Left lobe of liver (tissue), 2 donors: ENCODE measurements at regions not wholly inside any gene's neighbourhood (a gene's known extent, or its start where the extent isn't known, plus 50 kb on each side); places are given as distances from the start of the nearest gene placed in this dataset.
A peak's percentile ranks its signal among the peaks of the same experiment; 100 is the strongest.
"Not testable (repeated sequence)": the region's sequence is repeated elsewhere in the genome, so short reads cannot be mapped to it uniquely, and the experiment has no call there.

Experiments used
- ATAC-seq: fragments of 200-7000 bp; cut with Tn5 transposase; one replicate; pipeline ENCODE4 v1.9.1; 2020; ENCODE audit warnings: mild to moderate bottlenecking, moderate library complexity
- DNase-seq: peaks from one replicate; pipeline ENCODE4 v3.0.0-alpha.2; 2020; ENCODE audit warnings: low spot score
- donor health status: DM: no; HTN: no; CAD: no; lungs with moderate emphysema.
- donor health status: DM: no; HTN: yes; CAD: no.

DNA sequence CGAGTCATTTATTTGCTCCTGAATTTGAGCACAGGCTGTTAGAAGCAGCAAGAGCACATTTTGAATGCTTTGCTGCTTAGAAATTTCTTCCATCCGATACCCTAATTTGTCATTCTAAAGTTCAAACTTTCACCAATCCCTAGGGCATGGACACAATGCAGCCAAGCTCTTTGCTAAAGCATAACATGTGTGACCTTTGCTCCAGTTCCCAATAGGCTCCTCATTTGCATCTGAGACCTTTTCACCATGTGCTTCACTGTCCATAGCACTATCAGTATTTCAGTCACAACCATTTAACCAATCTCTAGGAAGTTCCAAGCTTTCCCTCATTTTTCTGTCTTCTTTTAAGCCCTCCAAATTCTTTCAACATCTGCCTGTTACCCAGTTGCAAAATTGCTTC is 1333.1 kb downstream of the SI start:
- ATAC-seq = peak; percentile 76
- no peak for DNase-seq

DNA sequence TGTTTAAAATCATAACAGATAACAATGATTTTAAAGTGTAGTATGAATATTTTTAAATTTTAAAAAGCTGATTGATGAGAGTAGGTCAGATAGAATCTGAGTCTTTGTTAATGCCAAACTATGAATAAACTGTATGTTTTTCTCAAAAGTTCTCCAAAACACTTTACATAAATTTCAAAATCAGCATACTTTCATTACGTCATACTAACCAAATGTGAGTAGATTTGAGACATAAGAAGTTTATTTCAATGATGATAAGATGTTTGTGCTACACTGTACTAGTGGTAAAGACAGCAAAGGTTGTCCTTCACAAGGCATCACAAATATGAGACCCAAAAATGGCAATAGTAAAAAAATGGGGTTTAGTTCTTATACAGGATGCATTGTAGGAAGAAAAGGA is 1342.9 kb downstream of the SI start:
- DNase-seq (no peak), ATAC-seq (no peak)

DNA sequence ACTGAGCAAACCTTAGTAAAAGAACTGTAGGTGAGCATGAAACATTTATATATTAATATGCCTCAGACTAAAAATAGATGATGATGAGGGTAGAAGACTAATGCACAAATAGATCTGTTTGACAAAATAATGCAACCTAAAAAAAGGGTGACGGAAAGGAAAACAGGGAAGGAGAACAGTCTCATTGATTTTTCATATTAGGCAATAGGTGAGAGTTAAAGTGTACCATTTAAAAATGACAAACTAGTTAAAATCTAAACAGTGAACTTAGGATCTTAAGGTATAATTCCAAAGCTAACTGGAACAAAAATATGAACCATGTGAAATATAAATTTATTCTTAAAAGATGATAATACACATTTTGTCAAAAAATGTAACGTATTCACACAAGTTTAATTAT is 1347.6 kb downstream of the SI start:
- ATAC-seq = peak; percentile 62
- DNase-seq = no peak

DNA sequence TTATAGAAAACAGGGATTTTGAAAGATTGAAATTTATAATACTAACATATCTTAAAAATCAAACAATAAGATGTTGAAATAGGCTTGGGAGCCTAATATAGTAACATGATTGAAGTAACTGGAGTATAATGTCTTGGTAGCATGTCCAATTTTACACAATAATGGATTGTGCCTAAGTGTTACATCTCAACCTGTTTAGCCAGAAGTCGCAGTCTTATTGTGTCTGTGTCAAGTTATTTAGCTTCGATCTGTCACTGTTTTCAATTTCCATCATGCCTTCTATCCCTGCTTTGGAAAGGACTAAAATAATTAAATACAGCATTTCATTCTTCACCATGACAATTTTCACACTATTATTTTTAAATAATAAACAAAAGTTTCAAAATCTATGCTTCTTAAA is 1352.2 kb downstream of the SI start:
- DNase-seq (no peak), ATAC-seq (no peak)

DNA sequence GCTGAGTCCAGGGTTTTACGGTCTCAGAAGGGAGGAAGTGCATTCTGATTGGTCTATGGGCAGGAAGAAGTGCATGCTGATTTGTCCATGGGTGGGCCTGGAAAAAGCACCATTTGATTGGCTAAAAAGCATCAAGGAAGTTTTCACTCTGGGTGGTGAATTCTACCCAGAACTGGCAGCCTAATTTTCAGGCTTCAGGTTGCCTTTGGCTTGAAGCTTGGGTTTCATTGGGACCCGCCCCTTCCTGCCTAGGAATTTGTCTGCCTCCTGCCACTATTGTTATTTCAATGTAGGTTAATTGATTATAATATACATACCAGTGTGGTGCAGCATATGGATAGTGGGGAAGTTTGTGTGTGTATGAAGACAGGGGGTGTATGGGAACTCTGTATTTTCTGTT is 1355.9 kb downstream of the SI start:
- no peak for ATAC-seq

DNA sequence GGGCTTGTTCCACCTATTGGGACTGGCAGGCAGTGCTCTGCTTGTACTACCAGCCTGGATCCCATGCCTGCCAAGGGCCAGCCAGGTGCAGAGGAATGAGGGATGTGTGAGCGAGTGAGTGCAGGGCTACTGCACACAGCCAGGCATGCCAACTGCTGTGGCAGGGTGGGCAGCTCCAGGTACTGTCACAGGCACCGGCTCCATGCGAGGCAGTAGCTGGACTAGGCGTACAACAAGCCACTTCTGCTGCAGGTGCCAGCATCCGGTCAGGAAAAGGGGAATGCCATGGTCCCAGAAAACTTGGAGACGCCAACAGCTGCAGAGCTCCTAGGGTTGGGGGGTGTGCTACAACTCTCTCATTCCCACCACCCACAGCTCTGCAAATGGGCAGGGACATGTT is 1356.7 kb downstream of the SI start:
- DNase-seq (no peak), ATAC-seq (no peak)

More for the DNA sequence above, 1355.9 kb downstream of the SI start:
- DNase-seq = no peak

DNA sequence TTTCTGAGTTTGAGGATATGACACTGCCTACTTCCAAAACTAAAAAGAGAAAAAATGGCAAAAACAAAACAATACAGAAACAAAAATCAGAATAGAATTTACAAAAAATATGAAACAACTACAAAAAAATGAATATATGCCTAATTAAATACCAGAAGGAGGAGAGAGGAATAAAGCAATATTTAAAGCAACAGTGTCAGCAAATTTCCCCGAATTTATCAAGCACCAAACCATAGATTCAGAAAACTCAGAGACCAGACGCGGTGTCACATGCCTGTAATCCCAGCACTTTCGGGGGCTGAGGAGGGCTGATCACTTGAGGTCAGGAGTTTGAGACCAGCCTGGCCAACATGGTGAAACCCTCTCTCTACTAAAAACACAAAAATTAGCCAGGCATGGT is 1360.9 kb downstream of the SI start:
- DNase-seq (no peak), ATAC-seq (no peak)

DNA sequence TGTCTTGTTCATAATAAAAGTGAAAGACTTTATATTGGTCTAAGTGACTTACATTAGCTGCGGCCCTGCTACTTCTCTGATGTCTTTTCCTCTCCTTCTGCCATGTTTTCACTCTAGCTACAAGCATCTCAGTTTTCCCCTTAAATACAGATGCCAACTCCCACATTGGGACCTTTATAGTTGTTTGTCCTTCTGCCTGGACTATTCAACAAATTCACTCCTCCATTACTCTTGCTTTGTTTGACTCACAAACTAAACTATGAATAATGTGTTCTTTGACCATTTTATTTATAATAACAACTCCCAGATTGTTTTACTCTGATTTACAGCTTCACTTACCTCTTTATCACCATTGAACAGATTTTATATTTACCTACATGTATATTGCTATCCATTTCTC is 1369.9 kb downstream of the SI start:
- ATAC-seq (no peak), DNase-seq (no peak)

DNA sequence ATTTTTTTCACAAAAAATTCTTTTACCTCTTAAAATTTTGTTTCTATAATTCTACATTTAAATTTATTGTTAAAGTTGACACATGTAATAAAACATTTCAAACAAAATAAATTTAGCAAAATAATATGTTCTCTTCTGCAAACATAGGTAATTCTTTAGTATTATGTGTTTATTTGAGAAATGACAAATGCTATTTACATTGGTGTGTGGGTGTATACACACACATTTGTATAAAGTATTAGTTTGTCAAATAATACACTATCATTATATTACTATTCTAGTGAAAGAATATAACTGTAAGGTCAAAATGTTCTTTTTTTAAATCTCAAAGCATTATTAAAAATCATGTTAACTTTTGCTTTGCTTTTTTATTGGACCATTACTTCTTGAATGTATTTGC is 1370.6 kb downstream of the SI start:
- DNase-seq = no peak
- ATAC-seq = no peak

DNA sequence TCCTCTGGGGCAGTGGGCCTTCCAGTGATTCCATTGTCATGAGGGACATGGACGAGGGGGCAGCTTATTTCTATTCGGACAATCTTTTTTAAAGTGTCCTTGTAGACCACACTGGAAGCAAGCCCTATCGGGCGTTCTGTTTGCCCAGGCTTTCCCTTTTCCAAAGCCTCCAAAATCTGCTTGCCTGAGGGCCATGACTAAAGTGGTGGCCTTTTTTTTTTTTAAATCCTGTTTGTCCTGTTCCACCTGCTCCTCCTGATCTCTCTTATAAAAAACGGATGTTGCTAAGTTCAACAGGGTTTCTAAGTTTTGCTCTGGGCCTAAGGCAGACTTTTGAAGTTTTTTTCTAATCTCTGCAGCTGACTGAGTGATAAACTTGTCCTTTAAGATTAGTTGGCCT is 1380.1 kb downstream of the SI start:
- not testable (repeated sequence) for DNase-seq, ATAC-seq

DNA sequence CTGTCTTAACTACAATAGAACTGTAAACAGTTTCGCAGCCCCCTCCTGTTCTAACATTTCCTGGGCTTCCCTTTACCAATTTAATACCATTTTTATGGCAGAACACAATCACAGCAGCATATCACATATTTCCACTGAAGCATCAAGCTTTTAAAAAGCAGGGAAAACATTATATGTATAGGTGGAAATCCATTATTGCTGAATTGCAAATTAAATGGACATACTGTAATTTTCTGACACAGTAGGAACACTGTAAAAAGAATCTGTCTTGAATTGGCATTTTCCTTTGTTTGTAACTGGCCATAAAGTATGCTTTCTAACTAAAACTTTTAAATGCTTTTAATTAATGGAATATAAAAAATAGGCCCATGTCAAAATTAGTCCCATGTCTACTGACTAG is 1385.8 kb downstream of the SI start:
- no peak for ATAC-seq

DNA sequence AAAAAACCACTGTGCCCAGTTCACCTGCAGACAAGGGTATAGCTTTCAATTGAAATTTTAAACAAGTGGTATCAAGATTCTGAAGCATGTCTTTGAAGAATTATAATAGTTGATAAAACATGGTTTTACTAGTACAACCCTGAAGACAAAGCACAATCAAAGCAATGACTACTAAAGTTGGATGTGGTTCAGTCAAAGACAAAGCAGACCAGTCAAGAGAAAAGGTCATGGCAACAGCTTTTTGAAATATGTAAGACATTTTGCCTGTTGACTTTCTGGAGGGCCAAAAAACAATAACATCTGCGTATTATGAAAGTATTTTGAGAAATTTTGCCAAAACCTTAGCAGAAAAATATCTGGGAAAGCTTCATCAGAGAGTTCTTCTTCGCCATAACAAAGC is 1393.6 kb downstream of the SI start:
- ATAC-seq (no peak), DNase-seq (no peak)

More for the DNA sequence above, 1385.8 kb downstream of the SI start:
- DNase-seq = no peak

DNA sequence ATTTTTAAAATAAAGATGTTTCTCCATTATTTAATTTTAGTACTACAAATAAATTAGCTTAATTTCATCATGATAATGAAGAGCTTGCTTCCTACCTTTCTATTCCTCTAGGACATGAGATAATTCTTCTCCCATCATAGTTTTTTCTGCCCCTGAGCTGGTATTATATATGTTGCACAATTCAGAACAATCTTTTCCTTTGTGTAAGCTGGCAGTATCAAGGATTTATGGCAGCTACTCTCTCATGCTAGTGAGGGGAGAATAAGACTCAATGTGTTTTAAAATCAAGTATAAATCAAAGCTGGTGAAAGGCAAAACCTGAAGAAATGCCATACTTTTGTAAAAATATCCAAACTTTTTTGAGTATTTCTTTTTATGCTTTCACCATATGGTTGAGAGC is 1405.3 kb downstream of the SI start:
- DNase-seq = no peak
- no peak for ATAC-seq

DNA sequence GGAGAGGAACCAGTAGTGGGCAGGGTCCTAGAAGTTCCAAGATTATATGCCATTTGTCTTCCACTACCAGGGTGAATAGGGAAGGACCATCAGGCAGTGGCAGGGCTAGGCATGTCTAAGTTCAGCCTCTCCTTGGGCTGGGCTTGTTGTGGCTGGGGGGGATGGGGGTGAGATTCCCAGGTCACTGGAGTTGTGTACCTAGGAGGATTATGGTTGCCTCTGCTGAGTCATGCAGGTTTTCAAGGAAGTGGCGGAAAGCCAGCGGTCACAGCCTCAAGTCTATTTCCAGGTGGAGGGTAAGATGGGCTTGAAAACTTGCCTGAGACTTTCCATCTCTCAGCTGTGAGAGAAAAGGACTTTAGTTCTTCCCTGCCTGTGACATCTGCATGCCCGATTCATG is 1407.1 kb downstream of the SI start:
- no peak for DNase-seq
- ATAC-seq = no peak

DNA sequence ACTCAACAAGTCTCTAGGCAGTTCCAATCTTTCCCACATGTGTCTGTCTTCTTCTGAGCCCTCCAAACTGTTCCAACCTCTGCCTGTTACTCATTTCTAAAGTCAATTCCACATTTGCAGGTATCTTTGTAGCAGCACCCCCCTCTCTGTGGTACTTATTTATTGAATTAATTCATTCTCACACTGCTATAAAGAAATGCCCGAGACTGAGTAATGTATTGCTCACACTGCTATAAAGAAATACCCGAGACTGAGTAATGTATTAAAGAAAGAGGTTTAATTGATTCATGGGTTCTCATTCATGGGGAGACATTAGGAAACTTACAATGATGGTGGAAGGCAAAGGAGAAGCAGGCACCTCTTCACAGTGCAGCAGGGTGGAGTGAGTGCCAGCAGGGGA is 1413.8 kb downstream of the SI start:
- no peak for DNase-seq

DNA sequence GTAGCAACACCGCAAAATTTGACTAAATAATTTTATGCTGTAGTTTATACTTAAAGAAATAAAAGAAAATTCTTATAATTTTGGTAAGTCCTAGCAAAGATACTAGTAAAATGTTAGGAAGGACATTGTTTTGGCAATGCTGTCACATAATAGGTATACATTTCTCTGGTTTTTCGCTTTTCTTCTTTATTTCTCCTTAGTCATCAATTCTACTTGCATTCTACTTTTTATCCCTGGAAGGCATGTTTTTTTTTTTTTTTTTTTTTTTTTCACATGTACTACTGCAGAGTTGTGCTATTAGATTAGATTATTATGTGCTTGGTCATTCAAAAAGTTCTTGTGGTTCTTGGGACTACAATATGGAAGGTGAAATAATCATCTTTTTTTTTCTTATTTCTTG is 1421.2 kb downstream of the SI start:
- ATAC-seq (no peak), DNase-seq (no peak)

More for the DNA sequence above, 1413.8 kb downstream of the SI start:
- no peak for ATAC-seq

DNA sequence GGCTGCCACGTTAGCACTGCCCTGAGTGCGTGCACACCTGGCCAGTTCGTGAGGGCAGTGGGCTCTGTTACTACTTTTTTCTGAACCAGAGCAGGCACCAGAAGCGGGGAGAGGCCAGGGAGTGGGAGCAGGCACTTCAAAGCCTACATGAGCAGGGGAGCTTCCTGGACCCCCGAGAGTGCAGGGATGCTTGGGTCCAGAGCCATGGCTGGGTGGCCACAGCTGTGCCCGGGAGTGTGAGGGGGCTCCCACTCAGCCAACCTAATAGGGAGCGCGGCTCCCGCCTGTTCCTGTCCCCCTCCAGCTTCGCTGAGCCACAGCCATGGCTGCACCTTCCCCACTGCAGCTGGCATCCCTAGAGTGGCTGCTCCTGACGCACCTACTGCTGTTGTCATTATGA is 1423.3 kb downstream of the SI start:
- no peak for DNase-seq
- no peak for ATAC-seq

DNA sequence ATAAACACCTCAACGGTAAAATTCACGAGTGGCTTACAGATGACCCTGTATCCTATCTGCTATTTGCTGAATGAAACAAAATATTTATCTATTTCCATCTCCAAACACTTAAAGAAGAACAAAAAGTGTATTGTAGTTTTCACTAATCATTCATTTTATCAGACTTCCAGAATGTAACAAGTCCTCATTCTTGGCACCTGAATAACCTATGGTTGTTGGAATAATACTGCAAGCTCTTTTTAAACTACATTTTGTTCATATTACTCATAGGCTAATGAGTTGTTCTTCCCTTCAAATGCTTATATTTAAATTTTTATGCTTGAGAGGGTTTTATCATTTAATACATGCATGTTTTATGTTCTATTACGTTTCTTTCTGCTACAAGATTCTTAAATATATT is 1434.1 kb downstream of the SI start:
- ATAC-seq (no peak), DNase-seq (no peak)

DNA sequence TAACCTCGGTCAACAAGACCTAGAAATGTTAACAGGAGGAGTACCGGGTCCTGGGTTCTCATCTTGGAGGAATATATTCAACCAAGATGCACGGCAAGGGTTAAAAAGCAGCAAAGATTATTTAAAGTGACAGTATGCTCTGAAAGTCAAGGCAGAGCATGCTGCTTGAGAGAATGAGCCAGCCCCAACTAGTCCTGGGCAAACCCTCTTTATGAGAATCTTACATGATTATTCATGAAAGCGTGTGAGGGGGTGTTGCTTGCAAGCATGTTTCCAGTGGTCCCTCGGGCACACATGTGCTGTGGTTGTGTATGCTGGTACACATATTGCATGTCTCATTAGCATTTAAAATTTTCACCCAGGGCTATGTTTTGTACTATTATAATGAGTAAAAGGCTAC is 1445.6 kb downstream of the SI start:
- ATAC-seq (no peak), DNase-seq (no peak)

DNA sequence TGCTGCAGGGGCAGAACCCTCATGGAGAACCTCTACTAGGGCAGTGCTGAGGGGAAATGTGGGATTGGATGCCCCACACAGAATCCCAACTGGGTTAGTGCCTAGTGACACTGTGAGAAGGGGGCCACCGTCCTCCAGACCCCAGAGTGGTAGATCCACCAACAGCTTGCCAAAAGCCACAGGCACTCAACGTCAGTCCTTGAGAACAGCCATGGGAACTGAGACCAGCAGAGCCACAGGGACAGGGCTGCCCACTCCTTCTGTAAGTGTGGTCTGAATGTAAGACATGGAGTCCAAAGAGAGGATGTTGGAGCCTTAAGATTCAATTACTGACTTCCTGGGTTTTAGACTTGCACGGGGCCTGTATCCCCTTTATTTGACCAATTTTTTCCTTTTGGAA is 1451.5 kb downstream of the SI start:
- no peak for DNase-seq
- no peak for ATAC-seq

DNA sequence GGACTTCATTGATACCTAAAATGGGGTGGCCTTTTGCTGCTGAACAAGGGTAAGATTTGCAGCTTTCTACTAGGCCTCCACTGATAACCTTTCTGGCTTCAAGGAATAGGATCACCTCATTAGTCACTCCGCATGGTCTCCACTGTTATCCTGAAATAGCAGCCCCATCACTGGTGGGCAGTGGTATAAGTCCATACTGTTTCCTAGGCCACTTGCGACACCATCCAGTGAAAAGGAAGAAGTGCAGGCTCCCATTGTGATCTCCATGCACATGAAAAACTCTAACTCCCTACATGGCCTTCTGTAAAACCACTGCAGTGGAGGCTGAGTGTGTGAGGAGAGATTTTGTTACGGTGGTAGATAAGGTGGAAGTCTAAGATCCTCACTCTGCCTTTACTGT is 1455.9 kb downstream of the SI start:
- ATAC-seq = peak; percentile 65
- no peak for DNase-seq

DNA sequence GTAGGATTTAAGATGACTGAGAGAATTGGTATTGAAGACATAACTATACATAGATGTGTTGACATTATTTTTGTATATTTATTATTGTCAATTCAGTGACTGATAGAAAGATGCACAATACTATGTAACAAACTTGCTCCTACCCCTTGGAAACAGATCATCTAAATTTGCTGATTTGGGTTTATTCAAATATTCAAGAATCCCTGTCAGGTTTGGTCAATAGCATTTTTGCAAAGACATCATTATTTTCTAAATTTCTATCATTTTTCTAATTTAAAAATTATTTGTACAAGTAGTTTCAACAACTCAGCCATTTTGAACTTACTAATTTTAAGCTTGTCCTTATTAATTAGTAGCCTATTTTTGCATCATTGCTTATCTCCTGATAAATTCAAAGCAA is 1463.4 kb downstream of the SI start:
- no peak for ATAC-seq
- no peak for DNase-seq

DNA sequence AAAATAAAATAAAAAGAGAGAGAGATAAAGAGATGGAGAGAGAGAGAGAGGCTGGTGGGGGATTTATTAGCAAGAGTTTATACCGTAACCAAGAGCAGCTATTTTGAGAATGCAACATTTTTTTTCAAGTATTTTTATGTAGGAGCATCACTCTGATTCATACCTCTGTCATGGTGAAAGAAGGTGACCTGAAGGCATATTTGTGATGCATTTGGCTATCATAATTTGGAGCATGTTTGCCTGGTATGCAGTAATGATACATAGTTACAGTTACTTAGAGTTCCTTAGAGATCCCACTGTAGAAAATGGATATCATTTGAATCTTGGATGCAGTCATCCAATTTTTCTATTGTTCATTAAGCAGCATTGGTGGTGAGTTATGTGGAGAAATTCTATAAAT is 1472.4 kb downstream of the SI start:
- no peak for ATAC-seq
- DNase-seq = no peak

DNA sequence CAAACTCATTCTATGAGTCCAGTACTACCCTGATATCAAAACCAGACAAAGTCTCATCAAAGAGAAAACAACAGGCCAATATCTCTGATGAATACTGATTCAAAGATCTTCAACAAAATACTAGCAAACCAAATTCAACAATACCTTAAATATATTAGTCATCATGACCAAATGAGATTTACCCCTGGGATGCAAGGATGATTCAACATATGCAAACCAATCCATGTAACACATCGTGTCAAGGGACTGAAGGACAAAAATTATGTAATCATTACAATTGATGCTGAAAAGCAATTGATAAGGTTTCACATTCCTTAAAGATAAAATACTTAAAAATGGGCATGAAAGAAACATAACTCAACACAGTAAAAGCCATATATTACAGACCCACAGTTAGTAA is 1476.9 kb downstream of the SI start:
- DNase-seq = no peak
- no peak for ATAC-seq
